ENCODE measurements at regions not wholly inside any gene's neighbourhood (a gene's known extent, or its start where the extent isn't known, plus 50 kb on each side); places are given as distances from the start of the nearest gene placed in this dataset.

DNA sequence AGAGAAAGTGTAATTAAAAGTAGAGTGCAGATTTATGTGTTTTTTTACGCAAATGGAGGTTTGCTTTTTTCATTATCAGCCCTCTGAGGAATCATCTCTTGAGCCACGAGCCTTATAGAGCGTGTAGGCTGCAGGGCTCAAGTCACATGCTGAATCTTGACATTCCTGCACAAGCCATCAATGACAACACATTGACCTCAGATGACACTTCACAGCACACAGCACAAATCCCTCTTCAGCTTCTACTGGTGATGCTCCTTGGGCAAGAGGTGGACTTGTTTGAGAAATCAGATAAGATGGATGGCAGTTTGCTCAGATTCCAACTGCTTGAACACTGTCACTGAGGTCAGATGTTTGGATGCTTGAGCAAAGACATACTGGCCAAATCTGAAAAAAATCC, 250.6 kb downstream of the SNCA start:
- Histone ChIP-seq H3K27ac (replicated peaks; ENCODE audit: low read length) (no peak overlapping the region), H3K27me3 (ENCODE audit: control insufficient read depth in 3 of 3, insufficient read depth in 3 of 3, low read depth in 1 of 3, low read length in 3 of 3) (no peaks in the 10 kb centered on the region), H3K36me3 (replicated peaks in 1 of 2; ENCODE audit: control insufficient read depth in 2 of 2, insufficient read depth in 2 of 2, low read length in 2 of 2) (no peaks in the 10 kb centered on the region), H3K14ac (ENCODE audit: low read length) (no peak overlapping the region), H3K4me3 (ENCODE audit: low read length in 2 of 2) (no peak overlapping the region), H3K79me1 (ENCODE audit: low read depth, low read length) (no peaks in the 10 kb centered on the region), H2AK5ac (ENCODE audit: low read depth, low read length) (no peak overlapping the region), H4K8ac (ENCODE audit: low read depth, low read length) (no peak overlapping the region), H3K4me1 (ENCODE audit: control insufficient read depth in 2 of 2, insufficient read depth in 1 of 2, low read depth in 1 of 2, low read length in 2 of 2) (peaks cover 2 to 5% of the 10 kb centered on the region in 2 donors), H2BK12ac (ENCODE audit: low read length) (no peak overlapping the region), H4K91ac (ENCODE audit: low read depth, low read length, poor library complexity) (no peak overlapping the region), H2AFZ (ENCODE audit: low read length) (no peak overlapping the region), H3K18ac (ENCODE audit: low read length) (no peak overlapping the region), H2BK120ac (ENCODE audit: low read depth, low read length) (no peak overlapping the region), H3K9ac (ENCODE audit: low read depth, low read length, poor library complexity) (no peak overlapping the region), H3K23ac (ENCODE audit: low read depth, low read length, poor library complexity) (no peak overlapping the region), H3K9me3 (replicated peaks in 1 of 2; ENCODE audit: control insufficient read depth in 2 of 2, insufficient read depth in 1 of 2, low read depth in 1 of 2, low read length in 2 of 2) (no peaks in the 10 kb centered on the region), H3K4me2 (ENCODE audit: insufficient read depth, low read length, poor library complexity, severe bottlenecking) (no peak overlapping the region), H2BK15ac (ENCODE audit: low read length) (no peak overlapping the region), H3K4ac (ENCODE audit: low read length) (no peak overlapping the region), H2BK5ac (ENCODE audit: low read length) (no peak overlapping the region)
- DNase-seq (ENCODE audit: low spot score) = no peak
- WGBS, 2 donors (ENCODE audit: extremely low coverage in 2 of 2, insufficient read length in 2 of 2, insufficient replicate concordance in 1 of 2) = no CpG with 5 or more reads among the region's 3 CpGs

DNA sequence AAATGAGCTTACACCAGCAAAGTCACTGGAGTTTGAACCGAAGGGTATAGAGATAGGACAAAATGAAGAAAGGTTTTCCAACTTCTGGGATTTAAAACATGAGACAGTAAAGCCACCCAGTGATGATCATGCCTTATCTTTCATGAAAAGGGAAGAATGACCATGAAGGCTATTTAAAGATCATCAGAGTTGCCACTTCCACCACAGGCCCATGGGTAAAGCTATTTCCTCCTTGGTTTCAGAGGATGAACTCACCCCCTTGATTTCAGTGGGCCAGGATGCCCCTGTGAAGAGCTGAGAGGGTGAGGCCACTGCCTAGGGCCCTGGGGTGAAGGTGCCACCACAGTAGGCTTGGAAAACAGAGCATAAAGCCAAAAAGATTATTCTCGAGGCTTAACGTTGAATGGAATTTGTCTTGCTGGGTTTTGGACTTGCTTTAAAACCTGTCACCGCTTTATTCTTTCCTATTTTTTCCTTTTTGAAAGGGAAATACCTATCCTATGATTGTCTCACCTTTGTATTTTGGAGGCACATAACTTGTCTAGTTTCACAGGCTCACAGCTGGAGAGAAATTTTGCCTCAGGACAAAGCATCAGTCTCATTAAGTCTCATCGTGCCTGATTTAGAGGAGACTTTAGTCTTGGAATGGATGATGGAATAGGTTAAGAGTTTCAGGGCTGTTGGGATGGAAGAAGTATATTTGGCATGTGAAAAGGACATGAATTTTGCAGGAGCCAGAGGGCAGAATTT, 254.0 kb downstream of the SNCA start:
- WGBS, 2 donors (ENCODE audit: extremely low coverage in 2 of 2, insufficient read length in 2 of 2, insufficient replicate concordance in 1 of 2) = no CpG with 5 or more reads among the region's 5 CpGs
- H3K18ac ChIP-seq (ENCODE audit: low read length) = no peak overlapping the region
- peaks cover 2 to 5% of the 10 kb centered on the region in 2 donors for H3K4me1 ChIP-seq (ENCODE audit: control insufficient read depth in 2 of 2, insufficient read depth in 1 of 2, low read depth in 1 of 2, low read length in 2 of 2)
- H3K27ac ChIP-seq (replicated peaks; ENCODE audit: low read length) = no peak overlapping the region
- H3K4ac ChIP-seq (ENCODE audit: low read length) = no peak overlapping the region
- no peak overlapping the region for H4K91ac ChIP-seq (ENCODE audit: low read depth, low read length, poor library complexity)
- H3K36me3 ChIP-seq (replicated peaks in 1 of 2; ENCODE audit: control insufficient read depth in 2 of 2, insufficient read depth in 2 of 2, low read length in 2 of 2) = no peaks in the 10 kb centered on the region
- H2BK15ac ChIP-seq (ENCODE audit: low read length) = no peak overlapping the region
- no peak overlapping the region for H3K14ac ChIP-seq (ENCODE audit: low read length)
- H2BK5ac ChIP-seq (ENCODE audit: low read length) = no peak overlapping the region
- H3K9me3 ChIP-seq (replicated peaks in 1 of 2; ENCODE audit: control insufficient read depth in 2 of 2, insufficient read depth in 1 of 2, low read depth in 1 of 2, low read length in 2 of 2) = no peaks in the 10 kb centered on the region
- no peak overlapping the region for H2AFZ ChIP-seq (ENCODE audit: low read length)
- DNase-seq (ENCODE audit: low spot score) = no peak
- H3K23ac ChIP-seq (ENCODE audit: low read depth, low read length, poor library complexity) = no peak overlapping the region
- H2AK5ac ChIP-seq (ENCODE audit: low read depth, low read length) = no peak overlapping the region
- H3K79me1 ChIP-seq (ENCODE audit: low read depth, low read length) = no peaks in the 10 kb centered on the region
- no peak overlapping the region for H3K9ac ChIP-seq (ENCODE audit: low read depth, low read length, poor library complexity)
- no peak overlapping the region for H3K4me2 ChIP-seq (ENCODE audit: insufficient read depth, low read length, poor library complexity, severe bottlenecking)
- no peak overlapping the region for H2BK120ac ChIP-seq (ENCODE audit: low read depth, low read length)
- no peak overlapping the region for H2BK12ac ChIP-seq (ENCODE audit: low read length)
- H3K27me3 ChIP-seq (ENCODE audit: control insufficient read depth in 3 of 3, insufficient read depth in 3 of 3, low read depth in 1 of 3, low read length in 3 of 3) = no peaks in the 10 kb centered on the region
- no peak overlapping the region for H3K4me3 ChIP-seq (ENCODE audit: low read length in 2 of 2)
- H4K8ac ChIP-seq (ENCODE audit: low read depth, low read length) = no peak overlapping the region

DNA sequence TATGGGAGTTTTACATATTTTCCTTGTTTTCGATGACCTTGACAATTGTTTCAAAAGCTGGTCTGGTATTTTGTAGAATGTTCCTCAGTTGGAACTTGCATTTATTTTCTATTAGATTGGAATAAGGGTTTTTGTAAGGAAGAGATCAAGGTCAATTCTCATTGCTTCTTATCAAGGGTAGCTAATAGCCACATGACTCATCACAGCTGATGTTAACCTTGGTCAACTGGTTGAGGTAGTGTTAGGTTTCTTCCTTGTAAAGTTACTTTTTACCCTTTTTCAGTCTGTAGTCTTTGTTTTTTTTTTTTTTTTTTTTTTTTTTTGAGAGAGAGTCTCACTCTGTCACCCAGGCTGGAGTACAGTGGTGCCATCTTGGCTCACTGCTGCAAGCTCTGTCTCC, 257.2 kb downstream of the SNCA start:
- no peak overlapping the region for H2BK5ac ChIP-seq (ENCODE audit: low read length)
- no CpG with 5 or more reads among the region's 1 CpG for WGBS, 2 donors (ENCODE audit: extremely low coverage in 2 of 2, insufficient read length in 2 of 2, insufficient replicate concordance in 1 of 2)
- no peak overlapping the region for H3K9ac ChIP-seq (ENCODE audit: low read depth, low read length, poor library complexity)
- no peak overlapping the region for H2BK12ac ChIP-seq (ENCODE audit: low read length)
- H3K18ac ChIP-seq (ENCODE audit: low read length) = no peak overlapping the region
- H3K9me3 ChIP-seq (replicated peaks in 1 of 2; ENCODE audit: control insufficient read depth in 2 of 2, insufficient read depth in 1 of 2, low read depth in 1 of 2, low read length in 2 of 2) = no peaks in the 10 kb centered on the region
- DNase-seq (ENCODE audit: low spot score) = no peak
- H3K4me3 ChIP-seq (ENCODE audit: low read length in 2 of 2) = no peak overlapping the region
- no peaks in the 10 kb centered on the region for H3K79me1 ChIP-seq (ENCODE audit: low read depth, low read length)
- H3K4me1 ChIP-seq (ENCODE audit: control insufficient read depth in 2 of 2, insufficient read depth in 1 of 2, low read depth in 1 of 2, low read length in 2 of 2) = no peaks in the 10 kb centered on the region
- H2BK120ac ChIP-seq (ENCODE audit: low read depth, low read length) = no peak overlapping the region
- no peak overlapping the region for H3K27ac ChIP-seq (replicated peaks; ENCODE audit: low read length)
- no peak overlapping the region for H3K4me2 ChIP-seq (ENCODE audit: insufficient read depth, low read length, poor library complexity, severe bottlenecking)
- no peak overlapping the region for H2BK15ac ChIP-seq (ENCODE audit: low read length)
- no peaks in the 10 kb centered on the region for H3K36me3 ChIP-seq (replicated peaks in 1 of 2; ENCODE audit: control insufficient read depth in 2 of 2, insufficient read depth in 2 of 2, low read length in 2 of 2)
- H2AK5ac ChIP-seq (ENCODE audit: low read depth, low read length) = no peak overlapping the region
- no peak overlapping the region for H4K8ac ChIP-seq (ENCODE audit: low read depth, low read length)
- H3K4ac ChIP-seq (ENCODE audit: low read length) = no peak overlapping the region
- H3K23ac ChIP-seq (ENCODE audit: low read depth, low read length, poor library complexity) = no peak overlapping the region
- no peak overlapping the region for H3K14ac ChIP-seq (ENCODE audit: low read length)
- H4K91ac ChIP-seq (ENCODE audit: low read depth, low read length, poor library complexity) = no peak overlapping the region
- peaks cover 0 to 21% (median 0%) of the 10 kb centered on the region in 3 experiments for H3K27me3 ChIP-seq (ENCODE audit: control insufficient read depth in 3 of 3, insufficient read depth in 3 of 3, low read depth in 1 of 3, low read length in 3 of 3)
- H2AFZ ChIP-seq (ENCODE audit: low read length) = no peak overlapping the region

DNA sequence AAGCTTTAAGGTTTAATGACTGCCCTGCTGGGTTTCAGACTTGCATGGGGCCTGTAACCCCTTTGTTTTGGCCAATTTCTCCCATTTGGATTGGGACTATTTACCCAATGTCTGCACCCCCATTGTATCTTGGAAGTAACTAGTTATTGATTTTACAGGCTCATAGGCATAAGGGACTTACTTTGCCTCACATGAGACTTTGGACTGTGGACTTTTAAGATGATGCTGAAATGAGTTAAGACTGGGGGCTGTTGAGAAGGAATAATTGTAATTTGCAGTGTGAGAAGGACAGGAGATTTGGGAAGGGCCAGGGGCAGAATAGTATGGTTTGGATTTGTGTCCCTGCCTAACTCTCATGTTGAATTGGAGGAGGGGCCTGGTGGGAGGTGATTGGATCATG, 260.7 kb downstream of the SNCA start:
- H2BK120ac ChIP-seq (ENCODE audit: low read depth, low read length) = no peak overlapping the region
- no peak overlapping the region for H3K14ac ChIP-seq (ENCODE audit: low read length)
- no peak overlapping the region for H3K9ac ChIP-seq (ENCODE audit: low read depth, low read length, poor library complexity)
- H3K4me1 ChIP-seq (ENCODE audit: control insufficient read depth in 2 of 2, insufficient read depth in 1 of 2, low read depth in 1 of 2, low read length in 2 of 2) = peaks cover 0 to 2% of the 10 kb centered on the region in 2 donors
- no peak overlapping the region for H3K27ac ChIP-seq (replicated peaks; ENCODE audit: low read length)
- no peak overlapping the region for H3K23ac ChIP-seq (ENCODE audit: low read depth, low read length, poor library complexity)
- no peak overlapping the region for H3K4me3 ChIP-seq (ENCODE audit: low read length in 2 of 2)
- H4K91ac ChIP-seq (ENCODE audit: low read depth, low read length, poor library complexity) = no peak overlapping the region
- H3K9me3 ChIP-seq (replicated peaks in 1 of 2; ENCODE audit: control insufficient read depth in 2 of 2, insufficient read depth in 1 of 2, low read depth in 1 of 2, low read length in 2 of 2) = no peaks in the 10 kb centered on the region
- no peak overlapping the region for H3K4ac ChIP-seq (ENCODE audit: low read length)
- no peak overlapping the region for H4K8ac ChIP-seq (ENCODE audit: low read depth, low read length)
- H3K79me1 ChIP-seq (ENCODE audit: low read depth, low read length) = no peaks in the 10 kb centered on the region
- H2AFZ ChIP-seq (ENCODE audit: low read length) = no peak overlapping the region
- no peak overlapping the region for H3K4me2 ChIP-seq (ENCODE audit: insufficient read depth, low read length, poor library complexity, severe bottlenecking)
- H2BK15ac ChIP-seq (ENCODE audit: low read length) = no peak overlapping the region
- no peaks in the 10 kb centered on the region for H3K36me3 ChIP-seq (replicated peaks in 1 of 2; ENCODE audit: control insufficient read depth in 2 of 2, insufficient read depth in 2 of 2, low read length in 2 of 2)
- no peak overlapping the region for H2AK5ac ChIP-seq (ENCODE audit: low read depth, low read length)
- peaks cover 0 to 29% (median 0%) of the 10 kb centered on the region in 3 experiments for H3K27me3 ChIP-seq (ENCODE audit: control insufficient read depth in 3 of 3, insufficient read depth in 3 of 3, low read depth in 1 of 3, low read length in 3 of 3)
- H2BK5ac ChIP-seq (ENCODE audit: low read length) = no peak overlapping the region
- no peak overlapping the region for H3K18ac ChIP-seq (ENCODE audit: low read length)
- no peak overlapping the region for H2BK12ac ChIP-seq (ENCODE audit: low read length)
- DNase-seq (ENCODE audit: low spot score) = no peak

Measured in neuronal stem cell (in vitro differentiated cells).